ENCODE measurements at regions not wholly inside any gene's neighbourhood (a gene's known extent, or its start where the extent isn't known, plus 50 kb on each side); places are given as distances from the start of the nearest gene placed in this dataset.

DNA sequence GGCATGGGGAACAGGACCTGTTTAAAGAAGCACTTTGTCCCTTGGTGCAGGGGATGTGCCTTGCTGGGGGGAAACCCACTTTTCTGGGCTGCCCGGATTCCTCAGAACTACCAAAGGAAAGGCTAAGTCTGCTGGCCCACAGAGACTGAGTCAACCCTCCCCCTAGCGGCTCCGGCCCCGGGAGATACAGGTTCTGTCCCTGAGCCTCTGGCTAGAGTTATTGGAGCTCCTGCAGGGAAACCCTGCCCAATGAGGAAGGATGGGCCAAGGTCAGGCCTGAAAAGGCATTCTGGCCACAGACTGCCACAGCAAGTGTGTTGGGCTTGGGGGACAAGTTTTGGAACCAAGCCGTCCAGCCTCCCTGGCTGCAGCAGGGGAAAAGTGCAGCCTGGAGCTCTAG is 490.9 kb upstream of the ACTRT1 start:
- no peaks in the 10 kb centered on the region for H3K4me1 ChIP-seq (ENCODE audit: control insufficient read depth, insufficient read depth, low read length)
- no peak overlapping the region for H3K9ac ChIP-seq (ENCODE audit: low read depth, low read length)
- H3K27ac ChIP-seq (ENCODE audit: low read depth, low read length): no peak overlapping the region
- no peaks in the 10 kb centered on the region for H3K27me3 ChIP-seq (ENCODE audit: control insufficient read depth, insufficient read depth, low read length)
- H3K36me3 ChIP-seq (ENCODE audit: control insufficient read depth, insufficient read depth, low read length): no peaks in the 10 kb centered on the region
- H3K9me3 ChIP-seq (ENCODE audit: control insufficient read depth, insufficient read depth, low read length): no peaks in the 10 kb centered on the region; the same call in 1 of the 2 replicates
- no peak overlapping the region for H3K4me3 ChIP-seq (ENCODE audit: low read depth, low read length)

GRCh38 chrX:128518508-128518907 is 466.3 kb upstream of the ACTRT1 start:
- Histone ChIP-seq H3K36me3 (ENCODE audit: control insufficient read depth, insufficient read depth, low read length) (no peaks in the 10 kb centered on the region), H3K9me3 (ENCODE audit: control insufficient read depth, insufficient read depth, low read length) (no peaks in the 10 kb centered on the region), H3K27ac (ENCODE audit: low read depth, low read length) (no peak overlapping the region), H3K9ac (ENCODE audit: low read depth, low read length) (no peak overlapping the region), H3K27me3 (ENCODE audit: control insufficient read depth, insufficient read depth, low read length) (no peaks in the 10 kb centered on the region; the same call in 1 of the 2 replicates), H3K4me3 (ENCODE audit: low read depth, low read length) (no peak overlapping the region), H3K4me1 (ENCODE audit: control insufficient read depth, insufficient read depth, low read length) (no peaks in the 10 kb centered on the region; the same call in 1 of the 2 replicates)

- Histone ChIP-seq H3K27me3 (ENCODE audit: control insufficient read depth, insufficient read depth, low read length) (no peaks in the 10 kb centered on the region; the same call in 1 of the 2 replicates), H3K9ac (ENCODE audit: low read depth, low read length) (no peak overlapping the region), H3K4me3 (ENCODE audit: low read depth, low read length) (no peak overlapping the region), H3K4me1 (ENCODE audit: control insufficient read depth, insufficient read depth, low read length) (no peaks in the 10 kb centered on the region; the same call in 1 of the 2 replicates), H3K36me3 (ENCODE audit: control insufficient read depth, insufficient read depth, low read length) (no peaks in the 10 kb centered on the region), H3K27ac (ENCODE audit: low read depth, low read length) (no peak overlapping the region), H3K9me3 (ENCODE audit: control insufficient read depth, insufficient read depth, low read length) (no peaks in the 10 kb centered on the region)
Measured at GRCh38 chrX:128517691-128518090, 465.5 kb upstream of the ACTRT1 start.

DNA sequence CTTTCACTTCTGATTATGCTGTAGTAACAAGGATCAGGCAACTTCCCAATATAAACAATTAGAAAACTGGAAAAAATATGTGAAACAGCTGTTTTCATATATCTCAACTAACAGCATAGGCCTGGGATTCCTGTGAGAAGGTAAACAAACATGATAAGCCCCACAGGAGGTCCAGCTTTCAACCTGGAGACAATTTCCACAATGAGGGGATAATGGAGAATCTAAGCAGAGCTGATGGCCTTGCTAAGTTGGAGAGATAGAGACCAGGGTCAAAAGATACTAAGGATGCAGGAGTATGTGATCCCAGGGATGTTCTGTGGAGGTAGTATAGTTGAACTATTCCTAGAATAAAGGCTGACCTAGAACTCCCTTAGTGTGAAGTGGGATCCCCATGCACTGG is 452.3 kb upstream of the ACTRT1 start:
- no peak overlapping the region for H3K9ac ChIP-seq (ENCODE audit: low read depth, low read length)
- no peaks in the 10 kb centered on the region for H3K4me1 ChIP-seq (ENCODE audit: control insufficient read depth, insufficient read depth, low read length)

DNA sequence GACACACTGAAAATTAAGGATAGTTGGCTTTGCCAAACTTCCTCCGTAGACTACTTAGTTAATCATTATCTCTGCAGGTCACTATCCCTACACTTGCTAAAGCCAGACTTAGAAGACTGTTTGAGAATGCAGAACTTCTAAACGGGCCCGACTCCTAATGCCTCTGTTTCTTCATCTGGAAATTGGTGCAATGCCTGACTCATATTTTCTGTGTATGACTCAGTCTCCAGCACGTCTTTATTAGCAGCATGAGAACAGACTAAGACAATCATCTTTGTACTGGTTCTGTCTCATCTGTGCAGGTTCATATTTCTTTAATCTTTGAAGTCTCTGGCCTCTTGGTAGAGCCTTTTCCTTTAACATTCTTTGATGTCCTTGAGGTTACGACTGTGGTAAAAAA is 411.9 kb upstream of the ACTRT1 start:
- H3K27ac ChIP-seq (ENCODE audit: low read depth, low read length): no peak overlapping the region
- no peak overlapping the region for H3K9ac ChIP-seq (ENCODE audit: low read depth, low read length)
- H3K36me3 ChIP-seq (ENCODE audit: control insufficient read depth, insufficient read depth, low read length): no peaks in the 10 kb centered on the region
- H3K27me3 ChIP-seq (ENCODE audit: control insufficient read depth, insufficient read depth, low read length): no peaks in the 10 kb centered on the region
- no peaks in the 10 kb centered on the region for H3K9me3 ChIP-seq (ENCODE audit: control insufficient read depth, insufficient read depth, low read length)
- H3K4me3 ChIP-seq (ENCODE audit: low read depth, low read length): no peak overlapping the region
- H3K4me1 ChIP-seq (ENCODE audit: control insufficient read depth, insufficient read depth, low read length): no peaks in the 10 kb centered on the region

More for the DNA sequence above, 452.3 kb upstream of the ACTRT1 start:
- Histone ChIP-seq H3K36me3 (ENCODE audit: control insufficient read depth, insufficient read depth, low read length) (no peaks in the 10 kb centered on the region), H3K4me3 (ENCODE audit: low read depth, low read length) (no peak overlapping the region), H3K27me3 (ENCODE audit: control insufficient read depth, insufficient read depth, low read length) (no peaks in the 10 kb centered on the region), H3K9me3 (ENCODE audit: control insufficient read depth, insufficient read depth, low read length) (no peaks in the 10 kb centered on the region), H3K27ac (ENCODE audit: low read depth, low read length) (no peak overlapping the region)

GRCh38 chrX:128460835-128461234 is 408.6 kb upstream of the ACTRT1 start:
- Histone ChIP-seq H3K4me1 (ENCODE audit: control insufficient read depth, insufficient read depth, low read length) (no peaks in the 10 kb centered on the region), H3K4me3 (ENCODE audit: low read depth, low read length) (no peak overlapping the region), H3K27ac (ENCODE audit: low read depth, low read length) (no peak overlapping the region), H3K27me3 (ENCODE audit: control insufficient read depth, insufficient read depth, low read length) (no peaks in the 10 kb centered on the region), H3K36me3 (ENCODE audit: control insufficient read depth, insufficient read depth, low read length) (no peaks in the 10 kb centered on the region), H3K9ac (ENCODE audit: low read depth, low read length) (no peak overlapping the region), H3K9me3 (ENCODE audit: control insufficient read depth, insufficient read depth, low read length) (no peaks in the 10 kb centered on the region)

DNA sequence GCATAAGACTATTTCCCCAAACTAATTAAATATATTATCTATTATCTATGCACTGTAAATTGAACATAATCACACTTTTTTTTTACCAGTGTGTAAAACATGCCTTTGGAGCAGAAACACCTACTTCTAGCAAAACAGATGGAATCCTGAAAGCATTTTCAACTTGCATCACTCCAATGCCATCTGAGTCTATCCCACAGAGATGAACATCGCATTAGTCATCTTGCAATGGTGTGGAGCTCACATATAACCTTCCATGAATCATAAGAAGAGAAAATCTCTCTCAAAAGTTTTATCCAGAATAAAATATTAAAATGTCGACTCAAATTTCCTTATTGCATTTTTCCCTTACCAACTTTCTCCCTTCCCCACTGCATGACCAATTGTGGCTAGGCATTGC is 406.7 kb upstream of the ACTRT1 start:
- H3K36me3 ChIP-seq (ENCODE audit: control insufficient read depth, insufficient read depth, low read length): no peaks in the 10 kb centered on the region
- H3K9me3 ChIP-seq (ENCODE audit: control insufficient read depth, insufficient read depth, low read length): peaks cover 11% of the 10 kb centered on the region
- no peak overlapping the region for H3K4me3 ChIP-seq (ENCODE audit: low read depth, low read length)
- no peak overlapping the region for H3K27ac ChIP-seq (ENCODE audit: low read depth, low read length)
- H3K27me3 ChIP-seq (ENCODE audit: control insufficient read depth, insufficient read depth, low read length): no peaks in the 10 kb centered on the region
- H3K9ac ChIP-seq (ENCODE audit: low read depth, low read length): no peak overlapping the region
- no peaks in the 10 kb centered on the region for H3K4me1 ChIP-seq (ENCODE audit: control insufficient read depth, insufficient read depth, low read length)

- H3K9ac ChIP-seq (ENCODE audit: low read depth, low read length): no peak overlapping the region
- no peaks in the 10 kb centered on the region for H3K36me3 ChIP-seq (ENCODE audit: control insufficient read depth, insufficient read depth, low read length)
Measured at GRCh38 chrX:128457674-128458073, 405.5 kb upstream of the ACTRT1 start.

DNA sequence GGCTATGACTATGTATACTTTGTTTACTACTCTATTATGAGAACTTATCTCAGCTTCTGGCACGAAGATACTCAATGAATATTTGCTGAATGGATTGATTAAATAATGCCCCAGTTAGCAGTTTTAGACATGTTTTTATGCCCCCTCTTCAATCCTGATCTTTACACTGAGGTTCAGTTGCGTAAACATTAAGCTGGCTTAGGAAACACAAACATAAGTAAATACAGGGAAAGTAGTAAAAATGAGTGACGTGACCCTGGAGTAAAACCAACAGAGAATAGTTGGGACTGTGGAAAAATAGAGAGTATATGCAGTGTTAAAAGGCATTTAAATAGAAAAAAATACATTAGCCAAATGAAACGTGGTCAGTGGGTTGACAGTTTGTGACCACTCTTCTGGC is 387.0 kb upstream of the ACTRT1 start:
- H3K27me3 ChIP-seq (ENCODE audit: control insufficient read depth, insufficient read depth, low read length): no peaks in the 10 kb centered on the region
- no peaks in the 10 kb centered on the region for H3K4me1 ChIP-seq (ENCODE audit: control insufficient read depth, insufficient read depth, low read length)
- H3K4me3 ChIP-seq (ENCODE audit: low read depth, low read length): no peak overlapping the region
- H3K36me3 ChIP-seq (ENCODE audit: control insufficient read depth, insufficient read depth, low read length): no peaks in the 10 kb centered on the region
- no peaks in the 10 kb centered on the region for H3K9me3 ChIP-seq (ENCODE audit: control insufficient read depth, insufficient read depth, low read length)
- no peak overlapping the region for H3K9ac ChIP-seq (ENCODE audit: low read depth, low read length)
- H3K27ac ChIP-seq (ENCODE audit: low read depth, low read length): no peak overlapping the region

More at GRCh38 chrX:128457674-128458073, 405.5 kb upstream of the ACTRT1 start:
- H3K4me3 ChIP-seq (ENCODE audit: low read depth, low read length): no peak overlapping the region
- H3K27ac ChIP-seq (ENCODE audit: low read depth, low read length): no peak overlapping the region
- H3K27me3 ChIP-seq (ENCODE audit: control insufficient read depth, insufficient read depth, low read length): no peaks in the 10 kb centered on the region
- H3K9me3 ChIP-seq (ENCODE audit: control insufficient read depth, insufficient read depth, low read length): peaks cover 11% of the 10 kb centered on the region
- H3K4me1 ChIP-seq (ENCODE audit: control insufficient read depth, insufficient read depth, low read length): no peaks in the 10 kb centered on the region

- Histone ChIP-seq H3K36me3 (ENCODE audit: control insufficient read depth, insufficient read depth, low read length) (no peaks in the 10 kb centered on the region), H3K4me1 (ENCODE audit: control insufficient read depth, insufficient read depth, low read length) (no peaks in the 10 kb centered on the region), H3K9ac (ENCODE audit: low read depth, low read length) (no peak overlapping the region), H3K9me3 (ENCODE audit: control insufficient read depth, insufficient read depth, low read length) (no peaks in the 10 kb centered on the region), H3K27ac (ENCODE audit: low read depth, low read length) (no peak overlapping the region), H3K27me3 (ENCODE audit: control insufficient read depth, insufficient read depth, low read length) (no peaks in the 10 kb centered on the region), H3K4me3 (ENCODE audit: low read depth, low read length) (no peak overlapping the region)
Measured at GRCh38 chrX:128438082-128438481, 385.9 kb upstream of the ACTRT1 start.

- H3K9me3 ChIP-seq (ENCODE audit: control insufficient read depth, insufficient read depth, low read length): no peaks in the 10 kb centered on the region
- H3K4me3 ChIP-seq (ENCODE audit: low read depth, low read length): no peak overlapping the region
- no peaks in the 10 kb centered on the region for H3K27me3 ChIP-seq (ENCODE audit: control insufficient read depth, insufficient read depth, low read length)
- H3K36me3 ChIP-seq (ENCODE audit: control insufficient read depth, insufficient read depth, low read length): no peaks in the 10 kb centered on the region
- H3K27ac ChIP-seq (ENCODE audit: low read depth, low read length): no peak overlapping the region
- no peaks in the 10 kb centered on the region for H3K4me1 ChIP-seq (ENCODE audit: control insufficient read depth, insufficient read depth, low read length)
- no peak overlapping the region for H3K9ac ChIP-seq (ENCODE audit: low read depth, low read length)
Measured at GRCh38 chrX:128436397-128437103, 384.3 kb upstream of the ACTRT1 start.

All from HUES48 (cell line).